Ascending aorta (tissue), 2 donors: ENCODE measurements at regions not wholly inside any gene's neighbourhood (a gene's known extent, or its start where the extent isn't known, plus 50 kb on each side); places are given as distances from the start of the nearest gene placed in this dataset.

Experiments
- DNase-seq, 2 donors: peaks; one replicate each; pipeline ENCODE4 v3.0.0-alpha.2; 2019; ENCODE audit warnings: low spot score in 2 of 2
- H3K27ac ChIP-seq, 2 donors: fragments of 200-600 bp; sonication (generic); one replicate each; pipeline ENCODE4 v1.5.1; 2016 to 2017; ENCODE audit warnings: mild to moderate bottlenecking in 1 of 2
- H3K27me3 ChIP-seq: fragments of 200-600 bp; sonication (generic); one replicate; pipeline ENCODE4 v1.5.1; 2017
- H3K36me3 ChIP-seq, 2 donors: fragments of 200-600 bp; sonication (generic); one replicate each; pipeline ENCODE4 v1.5.1; 2016
- H3K4me1 ChIP-seq, 2 donors: fragments of 200-600 bp; sonication (generic); one replicate each; pipeline ENCODE4 v1.5.1; 2016 to 2017; ENCODE audit warnings: mild to moderate bottlenecking in 1 of 2
- H3K4me3 ChIP-seq, 2 donors: fragments of 200-600 bp; sonication (generic); one replicate each; pipeline ENCODE4 v1.5.1; 2016 to 2017; ENCODE audit warnings: mild to moderate bottlenecking in 1 of 2
- H3K9me3 ChIP-seq, 2 donors: fragments of 200-600 bp; sonication (generic); one replicate each; pipeline ENCODE4 v1.5.1; 2016
- intact Hi-C: fragments of 100-400 bp; cut with DNase I; formaldehyde crosslinking; loops from one replicate; pipeline ENCODE4 v1.15.1; 2023
- TF ChIP-seq, protein P1 (sequence below), 3 experiments: fragments of 200-600 bp in 2 of 3; fragments of 450-650 bp in 1 of 3; sonication (generic) in 2 of 3; IDR thresholded peaks; one replicate each; pipeline ENCODE4 v1.5.1; 2016 to 2019; ENCODE audit warnings: antibody characterized with exemption in 3 of 3, mild to moderate bottlenecking in 1 of 3, moderate library complexity in 1 of 3

DNA sequence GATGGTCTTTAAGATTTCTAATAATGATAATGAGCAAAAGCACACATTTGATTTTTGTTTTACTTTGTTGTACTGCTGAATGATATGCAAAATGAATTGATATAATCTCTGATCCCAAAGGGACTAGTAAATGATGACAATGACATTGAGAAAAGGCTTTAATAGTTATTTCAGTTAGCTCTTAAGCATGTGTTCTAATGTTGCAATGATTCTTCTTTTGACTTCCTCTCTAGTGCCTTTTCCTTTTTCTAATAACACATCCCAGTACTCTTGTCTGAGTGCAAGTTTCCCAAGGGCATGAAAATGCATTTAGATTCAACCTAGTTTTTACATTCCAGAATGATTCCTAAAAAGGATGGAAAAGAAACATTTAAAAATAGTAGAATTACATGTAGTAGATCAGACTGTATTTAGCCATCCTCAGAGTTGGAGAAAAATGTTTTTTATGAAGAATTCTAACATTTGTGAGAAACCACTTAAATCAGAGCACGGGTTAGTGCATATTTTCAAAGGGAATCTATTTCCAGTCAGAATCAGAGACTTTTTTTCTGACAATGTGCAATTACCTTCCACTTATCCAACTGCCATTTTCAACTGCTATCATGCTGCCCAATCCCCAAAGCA lies 508.8 kb downstream of the C4orf33 start:
- TF ChIP-seq, protein P1, sequence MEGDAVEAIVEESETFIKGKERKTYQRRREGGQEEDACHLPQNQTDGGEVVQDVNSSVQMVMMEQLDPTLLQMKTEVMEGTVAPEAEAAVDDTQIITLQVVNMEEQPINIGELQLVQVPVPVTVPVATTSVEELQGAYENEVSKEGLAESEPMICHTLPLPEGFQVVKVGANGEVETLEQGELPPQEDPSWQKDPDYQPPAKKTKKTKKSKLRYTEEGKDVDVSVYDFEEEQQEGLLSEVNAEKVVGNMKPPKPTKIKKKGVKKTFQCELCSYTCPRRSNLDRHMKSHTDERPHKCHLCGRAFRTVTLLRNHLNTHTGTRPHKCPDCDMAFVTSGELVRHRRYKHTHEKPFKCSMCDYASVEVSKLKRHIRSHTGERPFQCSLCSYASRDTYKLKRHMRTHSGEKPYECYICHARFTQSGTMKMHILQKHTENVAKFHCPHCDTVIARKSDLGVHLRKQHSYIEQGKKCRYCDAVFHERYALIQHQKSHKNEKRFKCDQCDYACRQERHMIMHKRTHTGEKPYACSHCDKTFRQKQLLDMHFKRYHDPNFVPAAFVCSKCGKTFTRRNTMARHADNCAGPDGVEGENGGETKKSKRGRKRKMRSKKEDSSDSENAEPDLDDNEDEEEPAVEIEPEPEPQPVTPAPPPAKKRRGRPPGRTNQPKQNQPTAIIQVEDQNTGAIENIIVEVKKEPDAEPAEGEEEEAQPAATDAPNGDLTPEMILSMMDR (IDR thresholded peaks at IDR 0.05) = no peak
- no peak for DNase-seq
- H3K4me1 ChIP-seq = no peaks in the 10 kb centered on the region
- H3K27ac ChIP-seq = no peak overlapping the region
- H3K36me3 ChIP-seq = no peaks in the 10 kb centered on the region
- no peaks in the 10 kb centered on the region for H3K27me3 ChIP-seq
- intact Hi-C loops = no loop called here
- H3K4me3 ChIP-seq = no peak overlapping the region
- no peaks in the 10 kb centered on the region for H3K9me3 ChIP-seq

- H3K27ac ChIP-seq = no peak overlapping the region
- H3K27me3 ChIP-seq = no peaks in the 10 kb centered on the region
- TF ChIP-seq, protein P1 (IDR thresholded peaks at IDR 0.05) = no peak
- H3K4me1 ChIP-seq = no peaks in the 10 kb centered on the region
- intact Hi-C loops = no loop called here
- DNase-seq = no peak
- no peaks in the 10 kb centered on the region for H3K36me3 ChIP-seq
- H3K4me3 ChIP-seq = no peak overlapping the region
- no peaks in the 10 kb centered on the region for H3K9me3 ChIP-seq
Measured at GRCh38 chr4:129614611-129615010, 518.7 kb downstream of the C4orf33 start.

GRCh38 chr4:129622566-129622965 lies 526.6 kb downstream of the C4orf33 start:
- H3K9me3 ChIP-seq = no peaks in the 10 kb centered on the region
- no peak overlapping the region for H3K4me3 ChIP-seq
- no peak for DNase-seq
- TF ChIP-seq, protein P1 (IDR thresholded peaks at IDR 0.05) = no peak
- no peaks in the 10 kb centered on the region for H3K4me1 ChIP-seq
- intact Hi-C loops = no loop called here
- no peaks in the 10 kb centered on the region for H3K27me3 ChIP-seq
- no peak overlapping the region for H3K27ac ChIP-seq
- no peaks in the 10 kb centered on the region for H3K36me3 ChIP-seq

DNA sequence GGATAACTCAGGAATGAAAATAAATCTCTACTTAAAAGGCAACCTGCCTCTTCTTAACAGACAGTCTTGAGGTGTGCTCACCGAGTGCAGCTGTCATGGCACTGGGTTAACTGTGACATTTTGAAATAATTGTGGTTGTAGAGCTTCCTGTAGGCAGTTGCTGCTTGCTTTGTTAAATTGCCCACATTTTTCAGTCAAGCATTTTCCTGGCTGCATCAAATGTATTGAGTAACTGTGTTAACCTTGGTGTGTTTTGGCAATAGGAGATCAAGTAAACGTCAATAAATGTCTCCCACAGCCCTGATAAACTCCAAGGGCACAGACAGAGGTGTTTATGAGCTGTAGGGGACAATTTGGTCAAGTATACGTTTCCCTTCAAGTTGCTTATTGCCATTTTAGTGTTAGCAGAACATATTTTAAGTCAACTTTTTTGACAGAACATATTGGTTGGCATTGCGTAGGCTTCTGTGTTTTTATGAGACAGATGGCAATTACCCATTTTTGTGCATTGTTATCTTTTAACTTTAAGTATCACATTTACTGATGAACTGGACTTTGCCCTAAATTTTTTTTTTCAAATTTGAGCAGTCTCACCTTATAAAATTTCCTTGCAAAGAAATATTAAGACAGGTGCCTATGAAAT lies 527.4 kb downstream of the C4orf33 start:
- intact Hi-C loops = no loop called here
- TF ChIP-seq, protein P1 (IDR thresholded peaks at IDR 0.05) = no peak
- Histone ChIP-seq H3K27me3 (no peaks in the 10 kb centered on the region), H3K36me3 (no peaks in the 10 kb centered on the region), H3K27ac (no peak overlapping the region), H3K9me3 (no peaks in the 10 kb centered on the region), H3K4me3 (no peak overlapping the region), H3K4me1 (no peaks in the 10 kb centered on the region)
- DNase-seq = no peak

DNA sequence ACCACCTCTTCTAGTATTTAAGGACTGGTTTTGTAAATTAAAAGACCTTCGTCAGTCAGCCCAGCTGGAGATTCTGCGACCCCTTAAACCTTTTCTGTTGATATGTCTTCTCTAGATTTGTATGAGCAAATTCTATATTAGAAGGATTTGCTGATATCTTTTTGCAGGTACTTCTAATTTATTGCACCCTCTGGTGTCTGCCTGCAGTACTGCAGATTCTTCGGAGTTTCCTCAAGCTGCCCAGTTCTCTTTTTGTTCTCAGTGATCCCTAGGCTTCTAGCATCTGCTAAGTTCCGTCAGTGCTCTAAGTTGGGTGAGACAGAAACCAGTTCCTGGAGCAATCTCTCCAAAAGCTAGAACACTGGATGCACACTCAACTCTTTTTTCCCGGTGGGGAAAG lies 545.2 kb downstream of the C4orf33 start:
- Histone ChIP-seq H3K9me3 (no peaks in the 10 kb centered on the region), H3K27me3 (no peaks in the 10 kb centered on the region), H3K4me1 (no peaks in the 10 kb centered on the region), H3K27ac (no peak overlapping the region), H3K4me3 (no peak overlapping the region), H3K36me3 (no peaks in the 10 kb centered on the region)
- peak in 1 of 2 donors; percentile 67 for DNase-seq
- intact Hi-C loops = loop anchor here (1.0 kb wide), 2 partner anchors 279 to 423 kb away; no protein-coding TSS in a partner anchor
- TF ChIP-seq, protein P1 (IDR thresholded peaks at IDR 0.05) = peak; percentile 26 to 75 (median 63)
